GM23338 (cell line): ENCODE measurements at regions not wholly inside any gene's neighbourhood (a gene's known extent, or its start where the extent isn't known, plus 50 kb on each side); places are given as distances from the start of the nearest gene placed in this dataset.

ENCODE experiments used
- CREB1 ChIP-seq: fragments of 250-450 bp; sonication (Bioruptor Pico); IDR thresholded peaks from 2 replicates; pipeline ENCODE4 v1.5.0; 2020; ENCODE audit warnings: low read depth, mild to moderate bottlenecking, moderate library complexity
- ETS1 ChIP-seq: IDR thresholded peaks from 2 replicates; pipeline ENCODE4 v1.6.1; 2016; ENCODE audit warnings: antibody characterized with exemption
- EZH2 ChIP-seq: fragments of 200-600 bp; sonication (generic); IDR thresholded peaks from one replicate; pipeline ENCODE4 v1.8.0; 2017; ENCODE audit warnings: antibody characterized with exemption, mild to moderate bottlenecking, low read depth; ENCODE audit not compliant: unreplicated experiment
- EZH2phosphoT487 ChIP-seq: fragments of 200-600 bp; sonication (generic); IDR thresholded peaks from one replicate; pipeline ENCODE4 v1.8.1; 2018; ENCODE audit warnings: antibody characterized with exemption; ENCODE audit not compliant: unreplicated experiment
- JUNB ChIP-seq: IDR thresholded peaks from one replicate; pipeline ENCODE4 v1.6.1; 2016; ENCODE audit warnings: antibody characterized with exemption; ENCODE audit not compliant: unreplicated experiment
- NANOG ChIP-seq: IDR thresholded peaks from 2 replicates; pipeline ENCODE4 v1.6.1; 2016; ENCODE audit warnings: antibody characterized with exemption, borderline replicate concordance
- POLR2AphosphoS5 ChIP-seq: IDR thresholded peaks from 2 replicates; pipeline ENCODE4 v1.6.1; 2016; ENCODE audit warnings: antibody characterized with exemption, low read depth
- STAT1 ChIP-seq: IDR thresholded peaks from one replicate; pipeline ENCODE4 v1.6.1; 2016; ENCODE audit warnings: antibody characterized with exemption; ENCODE audit not compliant: unreplicated experiment
- ZNF462 ChIP-seq: fragments of 250-450 bp; sonication (Bioruptor Pico); IDR thresholded peaks from 2 replicates; pipeline ENCODE4 v1.5.0; 2020; ENCODE audit warnings: mild to moderate bottlenecking, moderate library complexity
- TF ChIP-seq, protein P1 (sequence below), 2 experiments: fragments of 200-600 bp in 1 of 2; sonication (generic) in 1 of 2; conservative IDR thresholded peaks; 2 replicates each; pipeline versions ENCODE4 v1.5.1 to v1.6.1; 2016 to 2017; ENCODE audit warnings: antibody characterized with exemption in 2 of 2, low read depth in 2 of 2, mild to moderate bottlenecking in 2 of 2, moderate library complexity in 1 of 2
- TF ChIP-seq, protein P2 (sequence below): IDR thresholded peaks from one replicate; pipeline ENCODE4 v1.6.1; 2018; ENCODE audit warnings: antibody characterized with exemption; ENCODE audit not compliant: unreplicated experiment

DNA sequence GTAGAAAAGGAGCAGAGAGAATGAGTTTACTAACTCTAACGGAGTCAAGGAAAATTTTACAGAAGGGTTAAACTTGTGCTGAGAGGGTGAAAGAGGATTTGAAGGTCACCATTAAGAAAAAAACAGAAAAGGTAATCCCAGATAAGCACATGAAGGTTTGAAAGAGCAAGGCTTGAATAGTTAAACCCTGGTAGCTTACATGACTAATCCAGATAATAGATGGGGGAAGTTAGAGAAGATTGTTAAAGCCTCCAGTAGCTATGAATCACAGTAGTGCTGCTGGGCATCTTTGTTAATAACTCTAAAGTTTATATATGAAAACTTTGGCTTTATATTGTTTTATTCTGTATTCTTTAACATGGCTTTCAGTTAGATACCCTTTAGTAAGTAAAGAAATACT lies 354.5 kb upstream of the FTMT start:
- TF ChIP-seq POLR2AphosphoS5 (no peak), CREB1 (CRISPR knock-in tag) (no peak), STAT1 (no peak), EZH2phosphoT487 (no peak), EZH2 (no peak), ETS1 (no peak), JUNB (no peak), NANOG (no peak), ZNF462 (no peak)
- TF ChIP-seq, protein P1, sequence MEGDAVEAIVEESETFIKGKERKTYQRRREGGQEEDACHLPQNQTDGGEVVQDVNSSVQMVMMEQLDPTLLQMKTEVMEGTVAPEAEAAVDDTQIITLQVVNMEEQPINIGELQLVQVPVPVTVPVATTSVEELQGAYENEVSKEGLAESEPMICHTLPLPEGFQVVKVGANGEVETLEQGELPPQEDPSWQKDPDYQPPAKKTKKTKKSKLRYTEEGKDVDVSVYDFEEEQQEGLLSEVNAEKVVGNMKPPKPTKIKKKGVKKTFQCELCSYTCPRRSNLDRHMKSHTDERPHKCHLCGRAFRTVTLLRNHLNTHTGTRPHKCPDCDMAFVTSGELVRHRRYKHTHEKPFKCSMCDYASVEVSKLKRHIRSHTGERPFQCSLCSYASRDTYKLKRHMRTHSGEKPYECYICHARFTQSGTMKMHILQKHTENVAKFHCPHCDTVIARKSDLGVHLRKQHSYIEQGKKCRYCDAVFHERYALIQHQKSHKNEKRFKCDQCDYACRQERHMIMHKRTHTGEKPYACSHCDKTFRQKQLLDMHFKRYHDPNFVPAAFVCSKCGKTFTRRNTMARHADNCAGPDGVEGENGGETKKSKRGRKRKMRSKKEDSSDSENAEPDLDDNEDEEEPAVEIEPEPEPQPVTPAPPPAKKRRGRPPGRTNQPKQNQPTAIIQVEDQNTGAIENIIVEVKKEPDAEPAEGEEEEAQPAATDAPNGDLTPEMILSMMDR (conservative IDR thresholded peaks at IDR 0.05; ENCODE audit: low read depth in 2 of 2), result no peak
- TF ChIP-seq, protein P2, sequence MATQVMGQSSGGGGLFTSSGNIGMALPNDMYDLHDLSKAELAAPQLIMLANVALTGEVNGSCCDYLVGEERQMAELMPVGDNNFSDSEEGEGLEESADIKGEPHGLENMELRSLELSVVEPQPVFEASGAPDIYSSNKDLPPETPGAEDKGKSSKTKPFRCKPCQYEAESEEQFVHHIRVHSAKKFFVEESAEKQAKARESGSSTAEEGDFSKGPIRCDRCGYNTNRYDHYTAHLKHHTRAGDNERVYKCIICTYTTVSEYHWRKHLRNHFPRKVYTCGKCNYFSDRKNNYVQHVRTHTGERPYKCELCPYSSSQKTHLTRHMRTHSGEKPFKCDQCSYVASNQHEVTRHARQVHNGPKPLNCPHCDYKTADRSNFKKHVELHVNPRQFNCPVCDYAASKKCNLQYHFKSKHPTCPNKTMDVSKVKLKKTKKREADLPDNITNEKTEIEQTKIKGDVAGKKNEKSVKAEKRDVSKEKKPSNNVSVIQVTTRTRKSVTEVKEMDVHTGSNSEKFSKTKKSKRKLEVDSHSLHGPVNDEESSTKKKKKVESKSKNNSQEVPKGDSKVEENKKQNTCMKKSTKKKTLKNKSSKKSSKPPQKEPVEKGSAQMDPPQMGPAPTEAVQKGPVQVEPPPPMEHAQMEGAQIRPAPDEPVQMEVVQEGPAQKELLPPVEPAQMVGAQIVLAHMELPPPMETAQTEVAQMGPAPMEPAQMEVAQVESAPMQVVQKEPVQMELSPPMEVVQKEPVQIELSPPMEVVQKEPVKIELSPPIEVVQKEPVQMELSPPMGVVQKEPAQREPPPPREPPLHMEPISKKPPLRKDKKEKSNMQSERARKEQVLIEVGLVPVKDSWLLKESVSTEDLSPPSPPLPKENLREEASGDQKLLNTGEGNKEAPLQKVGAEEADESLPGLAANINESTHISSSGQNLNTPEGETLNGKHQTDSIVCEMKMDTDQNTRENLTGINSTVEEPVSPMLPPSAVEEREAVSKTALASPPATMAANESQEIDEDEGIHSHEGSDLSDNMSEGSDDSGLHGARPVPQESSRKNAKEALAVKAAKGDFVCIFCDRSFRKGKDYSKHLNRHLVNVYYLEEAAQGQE, result no peak
